ENCODE measurements at regions not wholly inside any gene's neighbourhood (a gene's known extent, or its start where the extent isn't known, plus 50 kb on each side); places are given as distances from the start of the nearest gene placed in this dataset.

DNA sequence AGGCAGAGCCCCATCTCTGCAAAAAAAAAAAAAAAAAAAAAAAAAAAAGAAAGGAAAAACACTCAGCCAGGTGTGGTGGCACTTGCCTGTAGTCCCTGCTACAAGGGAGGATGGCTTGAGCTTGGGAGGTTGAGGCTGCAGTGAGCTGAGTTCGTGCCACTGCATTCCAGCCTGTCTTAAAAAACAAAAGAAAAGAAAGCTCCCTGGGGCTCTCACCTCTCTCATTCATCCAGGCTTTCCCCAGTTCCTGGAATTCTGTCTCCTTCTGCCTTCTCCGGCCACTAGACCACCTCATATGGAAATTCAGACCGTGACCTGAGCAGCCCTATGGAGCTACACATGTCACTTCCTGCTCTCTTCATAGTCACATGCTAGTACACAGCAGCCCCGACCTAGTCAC, 101.1 kb upstream of the TAB2 start:
- no peak for DNase-seq (ENCODE audit: low read depth)

DNA sequence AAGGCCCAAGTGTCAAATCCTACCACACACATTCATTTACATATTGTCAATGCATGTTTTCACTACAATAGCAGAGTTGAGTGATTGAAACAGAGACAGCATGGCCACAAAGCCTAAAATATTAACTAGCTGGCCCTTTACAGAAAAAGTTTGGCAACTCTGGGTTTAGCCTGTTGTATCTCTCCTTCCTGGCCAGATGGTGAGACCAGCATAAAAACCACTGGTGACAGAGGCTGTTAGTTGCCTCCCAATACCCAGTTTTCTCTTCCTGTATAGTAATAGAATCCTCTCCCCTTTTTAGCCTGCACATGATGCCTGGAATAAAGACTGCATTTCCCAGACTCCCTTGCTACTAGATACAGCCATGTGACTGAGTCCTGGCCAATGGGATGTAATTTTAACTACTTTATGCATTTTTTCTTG, 100.0 kb upstream of the TAB2 start:
- no peak for DNase-seq (ENCODE audit: low read depth)

DNA sequence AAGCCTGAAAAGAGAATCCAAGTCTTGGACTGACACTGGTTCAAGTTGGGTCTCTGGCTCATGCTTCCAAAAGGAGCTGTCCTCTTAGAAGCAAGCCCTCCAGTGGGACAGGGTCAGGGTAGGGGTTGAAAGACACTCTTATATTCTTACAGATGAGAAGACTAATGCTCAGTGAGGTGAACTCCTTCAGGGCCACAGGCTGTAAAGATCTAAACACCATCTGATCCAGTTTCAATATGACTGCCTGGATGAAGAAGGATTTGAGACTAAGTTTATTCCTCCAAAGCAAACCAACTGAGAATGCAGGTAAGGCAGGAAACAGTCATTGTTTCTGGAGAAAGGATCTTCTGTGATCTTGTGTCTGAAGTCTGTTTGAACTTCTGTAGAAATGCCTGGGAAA, 99.0 kb upstream of the TAB2 start:
- no peak for DNase-seq (ENCODE audit: low read depth)

DNA sequence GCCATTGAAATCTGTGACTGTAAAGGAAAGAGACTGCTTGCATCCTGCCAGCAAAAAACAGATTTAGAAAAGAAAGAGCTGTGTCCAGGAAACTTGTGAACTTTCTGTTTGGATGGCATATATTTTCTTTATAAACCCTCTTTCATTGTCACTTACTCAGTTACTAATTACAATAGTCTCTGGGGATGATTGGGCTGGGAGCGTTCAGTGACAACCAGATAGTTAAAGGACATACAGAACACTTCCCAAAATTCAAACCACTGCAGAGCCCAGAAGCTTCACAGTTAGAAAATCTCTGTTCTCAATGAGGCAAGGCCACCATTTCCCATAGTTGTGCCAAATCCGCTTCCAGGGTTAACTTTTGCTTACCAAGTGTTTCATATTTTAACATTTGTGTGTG, 98.6 kb upstream of the TAB2 start:
- no peak for DNase-seq (ENCODE audit: low read depth)

DNA sequence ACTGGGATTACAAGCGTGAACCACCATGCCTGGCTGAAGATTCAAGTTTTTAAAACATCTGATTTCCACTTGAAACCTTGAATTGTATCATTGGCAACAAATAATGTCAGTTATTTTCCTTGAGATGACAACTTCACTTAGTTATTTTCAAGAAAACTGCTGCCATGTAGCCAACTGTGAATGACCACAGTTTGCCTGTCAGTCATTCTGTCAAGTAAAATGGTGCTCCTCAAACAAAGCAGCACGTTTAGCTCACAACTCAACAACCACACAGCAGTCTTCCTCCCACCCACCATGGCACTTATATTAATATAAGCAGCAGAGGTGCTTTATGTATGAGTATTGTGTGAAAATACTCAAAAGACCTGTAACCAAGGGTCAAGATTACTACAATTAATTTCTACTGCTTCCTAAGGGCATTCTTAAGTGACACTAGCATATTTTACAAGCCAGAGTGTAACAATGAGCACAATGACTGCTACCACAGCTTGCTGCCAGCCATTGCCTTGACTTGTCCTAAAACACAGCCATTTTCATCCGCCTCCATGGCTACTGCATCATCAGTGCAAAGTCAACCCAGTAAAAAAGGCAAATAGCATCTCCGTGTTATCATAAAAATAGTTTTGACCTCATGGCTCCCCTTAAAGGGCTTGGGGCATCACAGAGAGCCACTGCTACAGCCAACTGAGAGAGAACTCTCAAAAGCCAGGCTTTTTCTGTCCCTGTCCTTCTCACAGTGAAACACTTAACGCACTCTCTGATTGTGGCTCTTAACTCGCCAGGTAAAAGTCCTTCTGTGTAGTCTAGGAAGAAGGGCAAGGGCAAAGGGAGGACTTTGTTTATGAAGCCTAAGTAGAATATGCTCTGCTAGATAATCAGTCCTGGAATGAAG, 96.4 kb upstream of the TAB2 start:
- no peak for DNase-seq (ENCODE audit: low read depth)

DNA sequence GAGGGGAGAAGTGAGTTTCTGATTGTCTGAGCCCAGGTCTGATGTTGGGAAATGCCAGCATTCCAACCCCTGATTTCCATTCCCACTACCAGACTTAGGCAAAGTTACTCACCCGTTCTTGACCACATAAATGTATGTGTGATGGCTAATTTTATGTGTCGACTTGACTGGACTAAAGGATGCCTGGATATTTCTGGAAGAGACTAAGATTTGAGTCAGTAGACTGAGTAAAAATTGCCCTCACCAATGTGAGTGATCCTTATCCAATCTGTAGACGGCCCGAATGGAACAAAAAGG, 95.8 kb upstream of the TAB2 start:
- no peak for DNase-seq (ENCODE audit: low read depth)

DNA sequence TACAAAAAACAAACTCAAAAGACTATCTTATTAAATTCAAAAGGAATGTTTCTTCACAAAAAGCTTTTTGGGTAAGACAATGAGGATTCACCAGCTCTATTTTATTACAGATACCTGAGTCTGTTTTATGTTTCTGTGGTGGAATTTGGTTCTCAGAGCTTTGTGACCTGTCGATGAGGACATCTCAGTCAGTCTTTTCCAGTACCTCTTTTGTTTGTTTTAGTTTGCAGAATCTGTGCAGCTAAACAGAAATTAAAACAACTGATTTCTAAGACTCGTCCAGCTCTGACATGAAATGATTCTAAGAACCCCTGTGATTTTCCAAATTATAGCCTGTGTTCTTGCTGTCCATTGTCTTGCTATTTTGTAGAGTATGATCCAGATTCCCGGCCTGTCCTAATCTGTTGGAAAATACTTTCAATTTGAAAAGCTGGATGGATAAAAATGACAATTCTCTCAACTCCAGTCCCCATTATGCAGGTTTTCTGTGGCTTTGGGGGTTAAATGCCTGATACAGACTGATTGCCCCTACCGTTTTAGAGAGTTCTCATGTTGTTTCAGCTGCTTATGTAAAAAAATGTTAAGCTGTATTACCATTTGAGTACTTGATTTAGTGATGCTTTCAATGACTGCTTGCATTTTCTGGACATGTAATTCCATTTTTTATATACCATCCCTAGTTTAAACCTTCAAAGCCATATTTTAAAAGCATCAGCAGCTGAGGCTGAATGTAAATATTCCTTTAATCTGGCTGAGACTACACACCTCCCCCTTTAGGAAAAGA, 94.2 kb upstream of the TAB2 start:
- no peak for DNase-seq (ENCODE audit: low read depth)

DNA sequence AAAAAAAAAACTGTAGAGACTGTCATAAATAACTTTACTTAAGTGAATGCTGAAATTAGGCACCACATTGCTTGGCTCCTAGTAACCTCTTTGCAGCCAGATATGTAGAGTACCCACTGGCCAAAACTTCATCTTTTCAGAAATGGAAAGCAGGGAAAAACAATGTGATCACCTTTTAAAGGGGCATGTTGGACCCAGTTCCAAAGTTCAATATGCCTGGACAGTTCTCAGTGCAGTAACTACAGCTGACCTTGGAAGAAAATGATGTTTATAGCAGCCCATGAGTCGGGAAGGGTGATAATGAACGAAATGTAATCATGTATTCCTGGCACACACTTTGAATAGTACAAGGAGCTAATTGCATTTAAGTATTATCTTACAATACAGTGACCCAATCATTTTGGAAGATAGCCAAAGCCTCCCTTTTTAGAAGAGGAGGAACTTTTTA, 93.6 kb upstream of the TAB2 start:
- no peak for DNase-seq (ENCODE audit: low read depth)

DNA sequence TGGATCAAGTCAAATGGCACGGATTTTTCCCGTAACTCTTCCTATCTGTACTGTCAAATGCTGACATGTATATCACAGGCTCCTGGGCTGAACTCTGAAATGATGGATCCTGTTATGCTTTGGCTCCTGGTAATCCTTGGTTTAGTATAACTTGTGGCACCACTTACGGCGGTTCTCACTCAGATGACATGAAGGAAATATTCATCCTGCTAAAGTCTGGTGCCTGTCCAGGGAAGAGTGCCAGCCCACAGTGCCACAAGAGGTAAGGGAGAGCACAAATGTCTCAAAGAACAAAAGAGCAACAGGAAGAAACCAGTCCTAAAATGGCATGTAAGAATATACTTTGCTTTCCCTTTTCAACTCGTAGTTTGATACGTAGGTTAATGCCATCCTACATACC, 93.1 kb upstream of the TAB2 start:
- DNase-seq (ENCODE audit: low read depth) = no peak

DNA sequence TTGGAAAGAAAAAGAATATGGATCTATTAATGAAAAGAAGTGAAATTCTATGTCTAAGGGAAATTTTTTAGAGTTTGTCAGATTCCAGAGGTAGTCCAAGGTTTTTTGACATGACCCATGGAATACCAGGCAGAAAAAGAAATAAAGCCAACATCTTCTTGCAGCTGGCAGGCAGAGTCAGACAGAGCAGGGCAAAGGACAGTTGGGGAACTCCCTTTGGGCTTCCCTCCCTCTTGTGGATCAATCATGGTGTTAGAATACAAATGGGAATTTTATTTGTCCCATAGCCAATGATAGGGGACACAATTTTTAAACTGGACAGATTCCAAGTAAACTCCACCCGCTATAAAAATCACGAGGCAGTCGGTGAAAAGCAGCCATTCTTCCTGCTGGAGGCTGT, 92.1 kb upstream of the TAB2 start:
- no peak for DNase-seq (ENCODE audit: low read depth)

DNA sequence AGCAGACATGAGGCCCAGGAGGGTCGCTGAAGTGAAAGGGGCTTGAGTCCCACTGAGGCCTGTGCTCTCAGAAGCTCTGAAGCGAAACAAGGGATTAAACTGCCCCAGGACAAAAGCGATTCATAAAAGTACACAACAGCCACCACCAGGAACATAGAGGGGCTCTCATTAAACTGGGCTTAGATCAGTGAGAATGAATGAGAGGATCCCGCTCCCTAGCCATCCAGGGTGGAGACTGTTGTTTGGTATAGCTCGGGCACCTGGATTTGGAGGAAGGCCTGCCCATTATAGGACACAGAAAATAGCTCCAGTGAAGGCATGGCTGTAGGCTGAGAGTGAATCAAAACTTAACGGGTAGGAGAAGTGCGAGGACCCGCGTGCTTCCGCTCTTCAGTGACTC, 91.6 kb upstream of the TAB2 start:
- no peak for DNase-seq (ENCODE audit: low read depth)

DNA sequence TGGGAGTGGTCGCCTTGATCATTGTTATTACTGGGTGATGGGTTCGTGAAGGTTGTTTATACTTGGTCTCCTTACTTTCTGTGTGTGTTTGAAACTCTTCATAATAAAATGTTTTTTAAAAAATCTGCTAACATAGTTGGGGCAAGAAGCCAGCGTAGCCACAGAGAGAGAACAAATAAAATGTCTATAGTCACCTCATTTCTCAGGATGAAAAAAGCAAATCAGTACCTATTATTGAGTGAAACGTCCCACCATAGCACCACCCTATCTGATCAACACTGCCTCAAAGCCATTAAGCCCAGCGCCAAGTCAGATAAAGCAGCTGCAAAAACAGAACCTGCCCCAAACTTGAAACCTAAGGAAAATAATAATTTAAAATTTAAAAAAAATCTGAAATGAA, 89.7 kb upstream of the TAB2 start:
- DNase-seq (ENCODE audit: low read depth) = no peak

DNA sequence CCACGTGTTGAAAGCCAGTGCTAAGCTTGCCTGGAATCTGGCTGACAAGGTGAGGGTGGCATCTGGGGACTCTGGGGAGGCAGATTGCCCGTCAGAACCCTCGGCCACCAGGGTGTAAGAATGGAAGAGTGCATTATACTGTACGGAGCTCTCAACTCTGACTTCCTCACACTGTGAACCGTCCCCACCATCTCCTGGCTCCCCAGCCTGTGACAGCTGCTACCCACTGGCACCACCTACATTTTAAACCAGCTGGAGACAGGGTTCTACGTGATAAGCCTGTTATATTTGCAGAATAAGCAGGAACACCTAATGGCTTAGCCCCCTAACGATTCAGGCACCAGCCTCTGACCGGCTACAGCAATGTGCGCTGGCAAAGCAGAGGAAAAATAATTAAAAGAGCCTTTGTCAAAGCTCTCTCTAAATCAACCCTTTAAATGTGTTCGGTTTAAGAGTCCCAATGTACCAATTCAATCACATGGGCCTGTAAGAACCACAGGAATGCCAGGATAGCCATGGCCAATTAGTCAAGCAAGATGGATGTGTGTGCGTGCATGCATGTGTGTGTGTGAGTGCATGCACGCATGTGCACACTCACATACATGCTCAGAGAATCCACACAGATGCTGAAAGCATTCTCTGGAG, 89.1 kb upstream of the TAB2 start:
- no peak for DNase-seq (ENCODE audit: low read depth)

DNA sequence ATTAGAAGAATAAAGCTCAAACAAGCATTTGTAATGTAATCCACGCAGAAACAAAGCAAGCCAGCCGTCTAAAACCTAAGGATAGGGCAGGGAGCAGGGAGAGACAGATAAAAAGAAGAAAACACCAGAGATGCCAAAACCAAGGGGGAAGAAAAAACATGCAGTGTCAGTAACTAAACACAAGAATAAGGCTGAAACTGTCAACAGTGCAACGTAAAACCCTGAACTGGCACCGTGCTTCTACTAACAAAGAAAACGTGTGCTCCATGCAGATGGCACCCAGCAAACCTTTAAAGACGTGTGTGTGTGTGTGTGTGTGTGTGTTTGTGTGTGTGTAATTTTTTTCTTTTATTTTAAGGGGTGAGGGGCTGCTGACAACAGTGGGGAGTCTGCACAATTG, 88.4 kb upstream of the TAB2 start:
- no peak for DNase-seq (ENCODE audit: low read depth)

DNA sequence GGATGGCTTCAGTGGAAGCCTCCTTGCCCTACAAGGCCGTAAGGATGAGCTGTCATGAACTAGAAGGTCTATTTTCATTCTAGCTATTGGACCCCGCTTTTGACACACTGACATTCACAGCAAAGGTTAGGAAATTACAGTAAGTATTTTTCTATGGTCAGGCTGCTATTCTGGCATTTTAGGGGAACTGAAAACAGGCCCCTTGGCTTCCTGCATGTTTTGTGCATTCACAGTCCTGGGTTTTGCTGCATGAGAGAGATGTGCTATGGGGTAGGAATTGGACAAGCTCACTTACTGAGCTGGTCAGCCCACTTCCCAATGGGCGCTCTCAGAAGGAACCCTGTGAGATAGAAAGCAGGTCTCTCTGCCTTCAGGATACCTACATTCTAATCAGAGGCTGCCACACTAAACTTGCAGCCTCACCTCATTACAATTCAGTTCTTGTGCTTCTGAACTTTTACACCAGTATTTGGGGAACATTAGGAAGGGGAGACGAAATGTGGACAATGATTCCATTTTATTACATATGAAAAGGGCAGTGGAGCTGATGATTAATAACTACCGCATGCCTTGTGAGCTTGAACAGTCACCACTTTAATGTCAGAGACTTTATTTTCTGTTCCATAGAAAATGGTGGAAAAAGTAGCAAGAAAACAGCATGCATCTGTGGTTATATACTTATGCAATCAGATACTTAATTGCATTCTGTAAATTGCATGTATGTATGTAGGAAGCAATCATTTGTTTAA, 86.6 kb upstream of the TAB2 start:
- no peak for DNase-seq (ENCODE audit: low read depth)

DNA sequence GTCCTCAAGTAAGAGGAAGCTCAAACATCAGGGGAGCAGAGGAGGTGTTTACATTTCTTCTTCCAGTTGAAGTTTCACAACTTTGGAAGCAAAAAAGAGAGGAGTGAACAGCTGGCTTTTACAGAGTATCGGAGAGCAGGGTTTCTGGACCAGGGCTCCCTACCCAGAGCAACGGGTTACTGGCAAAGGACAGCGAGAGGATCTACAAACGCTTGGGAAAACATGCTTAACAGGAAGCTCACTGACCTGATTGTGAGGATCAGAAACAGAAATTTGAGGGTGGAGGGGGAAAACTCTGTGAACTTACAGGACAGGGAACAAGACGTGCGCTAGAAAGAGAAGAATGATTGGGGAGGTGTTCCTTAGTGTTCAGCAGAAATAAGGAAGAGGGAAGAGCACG, 85.7 kb upstream of the TAB2 start:
- DNase-seq (ENCODE audit: low read depth) = no peak

DNA sequence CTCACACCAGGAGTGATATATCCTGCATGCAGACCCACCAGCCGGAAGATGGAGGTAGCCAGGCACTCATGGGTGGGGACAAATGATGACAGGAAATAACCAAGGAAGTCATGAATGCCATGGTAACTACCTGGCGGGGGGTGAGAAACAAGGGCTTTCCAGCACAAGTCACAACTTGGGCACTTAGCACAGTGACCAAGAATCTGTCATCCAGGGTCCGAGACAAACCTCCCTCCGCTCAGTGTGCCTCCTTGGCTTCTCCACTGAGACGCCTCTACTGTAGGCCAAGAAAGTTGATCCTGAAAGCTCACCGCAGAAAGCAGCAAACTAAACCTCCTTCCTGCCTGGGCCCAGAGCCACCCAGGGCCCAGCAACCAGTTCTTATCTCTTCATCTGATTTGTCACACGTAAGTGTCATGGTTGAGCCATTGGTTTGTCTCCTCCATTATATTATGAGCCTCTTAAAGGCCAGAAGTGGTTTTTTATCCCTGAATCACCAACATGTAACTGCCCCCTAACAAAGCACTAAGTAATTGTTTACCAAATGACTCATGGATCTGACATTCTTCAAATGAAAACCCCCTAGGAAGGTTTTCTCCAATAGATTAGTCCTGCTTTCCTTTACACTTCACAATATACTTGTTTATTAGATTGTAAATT, 84.3 kb upstream of the TAB2 start:
- DNase-seq (ENCODE audit: low read depth) = peak; percentile 19

DNA sequence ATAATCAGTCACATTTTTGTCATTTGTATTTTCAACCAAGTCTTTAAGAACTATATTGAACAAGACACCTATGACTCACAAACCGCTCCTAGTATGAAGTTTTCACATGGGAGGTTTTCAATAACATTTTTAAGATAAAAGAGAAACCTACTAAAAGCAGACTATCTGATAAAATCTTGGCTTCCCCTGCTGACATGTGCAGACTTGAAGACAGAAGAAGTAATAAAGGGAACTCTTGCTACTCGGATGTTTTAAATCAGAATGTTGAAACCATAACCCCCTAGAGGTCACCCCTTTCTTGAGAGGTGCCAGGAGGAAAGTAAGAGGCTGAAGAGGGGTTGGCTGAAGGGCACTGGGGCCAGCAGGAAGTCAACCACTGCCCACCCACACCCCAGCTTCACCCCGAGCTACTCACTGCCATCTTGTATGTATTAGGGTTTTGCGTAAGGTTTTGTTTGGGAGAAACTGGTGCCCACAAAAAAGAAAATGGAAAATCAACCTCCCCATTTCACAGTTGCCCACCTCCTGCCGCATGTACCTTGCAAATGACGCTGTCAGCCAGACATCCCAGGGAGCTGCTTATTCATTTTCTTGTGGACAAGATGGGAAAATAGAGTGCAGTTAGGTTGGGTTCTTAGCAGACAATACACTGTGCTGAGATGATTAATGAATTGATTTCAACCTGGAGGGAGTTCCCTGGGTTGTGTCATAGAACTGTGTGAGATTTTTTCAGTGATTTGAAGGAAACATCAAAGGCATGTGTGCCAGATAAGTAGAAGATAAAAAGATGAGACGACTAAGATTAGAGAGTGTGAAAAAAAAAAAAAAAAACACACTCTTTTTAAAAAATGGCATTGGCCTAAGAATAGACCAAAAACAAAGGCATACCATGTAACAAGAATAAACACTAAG, 83.2 kb upstream of the TAB2 start:
- DNase-seq (ENCODE audit: low read depth) = peak; percentile 15

DNA sequence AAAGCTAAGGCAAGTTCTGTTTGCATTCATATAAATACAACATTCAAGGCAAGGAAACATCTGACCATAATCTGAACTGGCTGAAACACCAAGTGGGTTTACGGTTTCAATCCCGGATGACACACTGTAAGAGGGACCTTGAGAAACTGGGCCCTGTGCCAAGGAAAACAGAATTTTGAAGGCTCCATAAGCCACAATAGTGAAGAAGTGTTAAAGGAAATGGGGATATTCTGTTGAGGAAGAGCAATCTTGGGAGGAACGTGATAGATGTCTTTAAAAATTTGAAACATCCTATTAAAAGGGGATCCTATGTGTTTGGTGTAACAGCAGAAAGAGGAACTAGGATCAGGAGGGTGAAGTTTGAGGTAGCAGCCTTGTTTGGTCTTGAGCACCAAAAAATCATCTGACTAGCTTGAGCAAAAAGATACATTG, 82.4 kb upstream of the TAB2 start:
- no peak for DNase-seq (ENCODE audit: low read depth)

DNA sequence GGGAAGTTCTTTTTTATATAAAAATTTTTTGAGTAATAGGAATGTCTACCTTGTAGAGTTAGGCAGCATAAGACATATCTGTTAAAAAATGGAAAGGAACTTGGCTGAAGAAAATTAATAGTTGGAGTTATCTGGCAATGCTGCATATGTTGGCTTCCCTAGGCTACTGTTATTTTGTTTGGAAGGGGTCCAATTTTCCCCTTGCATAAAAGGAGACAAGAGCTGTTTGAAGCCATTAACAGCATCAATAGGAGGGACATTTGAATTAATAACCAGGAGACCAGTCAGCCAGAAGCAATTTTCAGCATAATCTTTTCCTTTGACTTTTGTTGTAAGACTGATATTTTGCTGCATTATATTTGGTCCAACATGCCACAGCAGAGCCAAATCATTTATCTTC, 80.9 kb upstream of the TAB2 start:
- no peak for DNase-seq (ENCODE audit: low read depth)

DNA sequence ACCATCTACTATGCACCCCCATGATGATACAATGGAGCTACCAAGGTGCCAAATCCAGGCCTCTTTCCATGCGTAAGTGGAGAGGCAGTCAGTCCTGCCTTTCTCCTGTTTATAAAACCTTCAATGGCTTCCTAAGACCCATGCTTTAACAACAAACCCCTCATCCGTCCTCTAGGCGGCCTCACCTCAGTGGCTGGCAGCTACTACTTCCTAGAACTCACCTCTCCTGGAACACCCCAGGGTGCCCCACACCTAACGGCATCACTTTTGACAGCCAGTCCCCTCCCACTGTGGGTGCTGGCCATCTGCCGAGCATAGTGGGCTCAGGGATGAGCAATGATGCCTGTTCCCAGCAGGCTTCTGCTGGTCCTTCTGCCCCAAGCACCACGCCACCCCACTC, 80.0 kb upstream of the TAB2 start:
- no peak for DNase-seq (ENCODE audit: low read depth)
